Hepatocyte (in vitro differentiated cells): ENCODE measurements at regions not wholly inside any gene's neighbourhood (a gene's known extent, or its start where the extent isn't known, plus 50 kb on each side); places are given as distances from the start of the nearest gene placed in this dataset.

Experiments
- EZH2 ChIP-seq: fragments of 200-600 bp; sonication (generic); IDR thresholded peaks from 2 replicates; pipeline ENCODE4 v1.6.1; 2016; ENCODE audit warnings: antibody characterized with exemption, mild to moderate bottlenecking, borderline replicate concordance
- EZH2phosphoT487 ChIP-seq: fragments of 200-600 bp; sonication (generic); IDR thresholded peaks from one replicate; pipeline ENCODE4 v1.6.1; 2018; ENCODE audit warnings: antibody characterized with exemption, mild to moderate bottlenecking, low read depth, moderate library complexity; ENCODE audit not compliant: unreplicated experiment, severe bottlenecking
- TF ChIP-seq, protein P1 (sequence below): fragments of 200-600 bp; sonication (generic); IDR thresholded peaks from 2 replicates; pipeline ENCODE4 v1.5.1; 2016; ENCODE audit warnings: antibody characterized with exemption, mild to moderate bottlenecking; ENCODE audit not compliant: poor library complexity

DNA sequence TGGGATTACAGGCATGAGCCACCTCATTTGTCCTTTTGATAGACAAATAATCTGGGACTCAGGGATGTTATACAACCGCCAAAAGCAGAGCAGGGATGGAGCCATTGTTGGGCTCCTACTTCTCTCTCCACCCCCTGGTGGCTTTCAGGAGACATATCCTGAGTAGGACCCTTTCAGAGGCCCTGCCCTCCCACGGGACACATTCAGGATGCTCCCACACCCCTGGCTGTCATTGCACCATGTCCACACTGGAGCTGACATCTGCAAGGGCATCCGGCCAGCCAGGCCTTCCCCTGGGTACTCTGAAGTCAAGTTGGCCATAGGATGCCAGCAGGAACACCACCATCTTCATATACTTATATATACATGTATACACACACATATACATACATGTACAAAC is 181.8 kb downstream of the SYK start:
- TF ChIP-seq, protein P1, sequence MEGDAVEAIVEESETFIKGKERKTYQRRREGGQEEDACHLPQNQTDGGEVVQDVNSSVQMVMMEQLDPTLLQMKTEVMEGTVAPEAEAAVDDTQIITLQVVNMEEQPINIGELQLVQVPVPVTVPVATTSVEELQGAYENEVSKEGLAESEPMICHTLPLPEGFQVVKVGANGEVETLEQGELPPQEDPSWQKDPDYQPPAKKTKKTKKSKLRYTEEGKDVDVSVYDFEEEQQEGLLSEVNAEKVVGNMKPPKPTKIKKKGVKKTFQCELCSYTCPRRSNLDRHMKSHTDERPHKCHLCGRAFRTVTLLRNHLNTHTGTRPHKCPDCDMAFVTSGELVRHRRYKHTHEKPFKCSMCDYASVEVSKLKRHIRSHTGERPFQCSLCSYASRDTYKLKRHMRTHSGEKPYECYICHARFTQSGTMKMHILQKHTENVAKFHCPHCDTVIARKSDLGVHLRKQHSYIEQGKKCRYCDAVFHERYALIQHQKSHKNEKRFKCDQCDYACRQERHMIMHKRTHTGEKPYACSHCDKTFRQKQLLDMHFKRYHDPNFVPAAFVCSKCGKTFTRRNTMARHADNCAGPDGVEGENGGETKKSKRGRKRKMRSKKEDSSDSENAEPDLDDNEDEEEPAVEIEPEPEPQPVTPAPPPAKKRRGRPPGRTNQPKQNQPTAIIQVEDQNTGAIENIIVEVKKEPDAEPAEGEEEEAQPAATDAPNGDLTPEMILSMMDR, result no peak
- TF ChIP-seq EZH2 (no peak), EZH2phosphoT487 (no peak)
